ENCODE measurements at regions not wholly inside any gene's neighbourhood (a gene's known extent, or its start where the extent isn't known, plus 50 kb on each side); places are given as distances from the start of the nearest gene placed in this dataset.
A peak's percentile ranks its signal among the peaks of the same experiment; 100 is the strongest.

GRCh38 chr20:39849171-39849570 is 839.9 kb downstream of the MAFB start:
- ChIA-PET POLR2A (interaction anchor here (0.6 kb wide), 1 partner anchor 541 kb away, joined by 9 read pairs; no protein-coding TSS in a partner anchor), CTCF (interaction anchor here (1.0 to 1.6 kb wide), 4 partner anchors 9 to 25 kb away, joined by 3 to 4 read pairs (median 4); no protein-coding TSS in a partner anchor)
- no peak for TF ChIP-seq CTCF (IDR thresholded peaks at IDR 0.05; ENCODE audit: control extremely low read depth, extremely low read depth, low read depth, missing control alignments)
- DNase-seq (ENCODE audit: extremely low spot score): no peak

GRCh38 chr20:39839399-39840119 is 849.5 kb downstream of the MAFB start:
- ChIA-PET CTCF (interaction anchor here (0.7 to 3.2 kb wide), 4 partner anchors 8 to 34 kb away, joined by 3 to 12 read pairs (median 4); no protein-coding TSS in a partner anchor), POLR2A (no interaction called here)
- TF ChIP-seq CTCF (IDR thresholded peaks at IDR 0.05; ENCODE audit: control extremely low read depth, extremely low read depth, low read depth, missing control alignments): no peak
- no peak for DNase-seq (ENCODE audit: extremely low spot score)

- ChIA-PET CTCF (no interaction called here), POLR2A (no interaction called here)
- no peak for DNase-seq (ENCODE audit: extremely low spot score)
- no peak for TF ChIP-seq CTCF (IDR thresholded peaks at IDR 0.05; ENCODE audit: control extremely low read depth, extremely low read depth, low read depth, missing control alignments)
Measured at GRCh38 chr20:39837561-39837960, 851.5 kb downstream of the MAFB start.

GRCh38 chr20:39835130-39835842 is 853.8 kb downstream of the MAFB start:
- no peak for TF ChIP-seq CTCF (IDR thresholded peaks at IDR 0.05; ENCODE audit: control extremely low read depth, extremely low read depth, low read depth, missing control alignments)

GRCh38 chr20:39830903-39831302 is 858.1 kb downstream of the MAFB start:
- POLR2A ChIA-PET: interaction anchor here (0.5 kb wide), 1 partner anchor 36 kb away, joined by 3 read pairs; no protein-coding TSS in a partner anchor
- DNase-seq (ENCODE audit: extremely low spot score): no peak
- TF ChIP-seq CTCF (IDR thresholded peaks at IDR 0.05; ENCODE audit: control extremely low read depth, extremely low read depth, low read depth, missing control alignments): no peak
- CTCF ChIA-PET: interaction anchor here (1.6 to 2.7 kb wide), 4 partner anchors 10 to 46 kb away, joined by 5 to 24 read pairs (median 8); no protein-coding TSS in a partner anchor

More at GRCh38 chr20:39835130-39835842, 853.8 kb downstream of the MAFB start:
- ChIA-PET POLR2A (no interaction called here), CTCF (interaction anchor here (1.0 kb wide), 1 partner anchor 39 kb away, joined by 3 read pairs; no protein-coding TSS in a partner anchor)
- DNase-seq (ENCODE audit: extremely low spot score): no peak

GRCh38 chr20:39829661-39830060 is 859.4 kb downstream of the MAFB start:
- ChIA-PET CTCF (interaction anchor here (0.9 to 2.7 kb wide), 15 partner anchors 8 to 814 kb away, joined by 3 to 24 read pairs (median 4); no protein-coding TSS in a partner anchor), POLR2A (no interaction called here)
- no peak for TF ChIP-seq CTCF (IDR thresholded peaks at IDR 0.05; ENCODE audit: control extremely low read depth, extremely low read depth, low read depth, missing control alignments)
- peak; percentile 74 for DNase-seq (ENCODE audit: extremely low spot score)

Data from GM10248 (cell line).